ENCODE measurements at regions not wholly inside any gene's neighbourhood (a gene's known extent, or its start where the extent isn't known, plus 50 kb on each side); places are given as distances from the start of the nearest gene placed in this dataset.

DNA sequence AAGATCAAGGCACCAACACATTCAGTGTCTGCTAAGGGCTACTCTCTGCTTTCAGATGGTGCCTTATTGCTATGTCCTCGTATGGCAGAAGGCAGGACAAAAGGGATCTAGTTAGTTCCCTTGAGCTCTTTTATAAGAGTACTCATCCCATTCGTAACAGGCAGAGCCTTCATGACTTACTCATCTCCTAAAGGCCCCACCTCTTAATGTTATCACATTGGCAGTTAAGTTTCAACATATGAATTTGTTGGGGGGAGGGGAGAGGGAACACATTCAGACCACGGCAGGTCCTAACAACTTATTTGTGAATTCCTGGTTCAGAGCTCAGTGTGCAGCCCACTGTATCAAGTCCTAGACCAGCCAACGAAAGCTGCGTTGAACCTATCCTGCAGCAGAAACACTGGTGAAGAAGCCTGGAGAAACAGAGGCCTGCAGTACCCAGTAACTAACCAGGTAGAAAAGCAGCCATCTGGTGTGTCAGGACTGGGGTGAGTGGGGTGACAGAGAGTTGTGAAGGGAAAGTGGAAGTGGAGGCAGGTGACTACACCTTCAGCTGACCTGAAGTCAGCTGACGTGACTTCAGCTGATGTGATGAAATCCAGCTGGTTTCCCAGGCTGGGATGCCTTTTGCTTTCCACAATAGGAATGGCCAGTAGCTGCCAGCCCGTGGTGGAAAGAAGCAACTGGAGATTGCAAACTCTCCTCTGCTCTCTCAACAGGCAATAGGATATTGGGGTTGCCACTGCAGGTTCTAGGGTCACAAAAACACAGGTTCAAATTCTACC is 101.6 kb upstream of the PLXNC1 start:
- TF ChIP-seq CTCF (conservative IDR thresholded peaks at IDR 0.05) (no peak), ZFX (IDR thresholded peaks at IDR 0.05) (no peak)

Measured in C4-2B (cell line).